HG02759 (cell line): ENCODE measurements at regions not wholly inside any gene's neighbourhood (a gene's known extent, or its start where the extent isn't known, plus 50 kb on each side); places are given as distances from the start of the nearest gene placed in this dataset.
"Not testable (repeated sequence)": the region's sequence is repeated elsewhere in the genome, so short reads cannot be mapped to it uniquely, and the experiment has no call there.

Experiments used
- ATAC-seq: cut with Tn5 transposase; IDR thresholded peaks from one replicate; pipeline ENCODE4 v1.9.1; 2021; ENCODE audit warnings: mild to moderate bottlenecking, moderate library complexity; ENCODE audit not compliant: unreplicated experiment

DNA sequence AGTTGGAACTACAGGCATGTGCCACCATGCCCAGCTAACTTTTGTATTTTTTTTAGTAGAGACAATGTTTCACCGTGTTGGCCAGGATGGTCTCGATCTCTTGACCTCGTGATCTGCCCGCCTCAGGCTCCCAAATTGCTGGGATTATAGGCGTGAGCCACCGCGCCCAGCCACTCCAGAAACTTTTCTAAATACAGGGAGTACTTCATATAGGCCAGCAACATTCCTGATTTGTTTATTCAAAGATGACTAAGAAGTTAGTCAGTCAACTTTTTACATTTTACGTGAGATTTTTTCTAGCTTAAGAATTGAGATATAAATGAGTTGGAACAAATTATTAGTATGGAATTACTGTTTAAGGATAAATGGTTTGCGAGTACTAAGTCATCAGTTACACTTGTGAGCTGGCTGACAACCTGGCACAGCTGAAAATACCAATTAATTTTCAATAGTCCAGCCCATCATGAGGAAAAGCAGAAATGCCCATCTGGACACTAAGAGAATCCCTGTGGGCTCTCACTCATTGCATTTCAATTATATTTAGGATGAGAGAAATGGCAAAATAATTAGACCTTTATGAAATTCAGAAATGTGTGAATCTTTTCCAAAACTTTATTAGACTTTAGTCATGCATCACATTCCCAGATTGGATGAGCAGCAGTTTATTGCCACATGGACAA lies 430.8 kb upstream of the SPATA31A3 start:
- ATAC-seq, result not testable (repeated sequence)

- ATAC-seq, result not testable (repeated sequence)
Measured at GRCh38 chr9:67418496-67419079, 426.2 kb upstream of the SPATA31A3 start.

DNA sequence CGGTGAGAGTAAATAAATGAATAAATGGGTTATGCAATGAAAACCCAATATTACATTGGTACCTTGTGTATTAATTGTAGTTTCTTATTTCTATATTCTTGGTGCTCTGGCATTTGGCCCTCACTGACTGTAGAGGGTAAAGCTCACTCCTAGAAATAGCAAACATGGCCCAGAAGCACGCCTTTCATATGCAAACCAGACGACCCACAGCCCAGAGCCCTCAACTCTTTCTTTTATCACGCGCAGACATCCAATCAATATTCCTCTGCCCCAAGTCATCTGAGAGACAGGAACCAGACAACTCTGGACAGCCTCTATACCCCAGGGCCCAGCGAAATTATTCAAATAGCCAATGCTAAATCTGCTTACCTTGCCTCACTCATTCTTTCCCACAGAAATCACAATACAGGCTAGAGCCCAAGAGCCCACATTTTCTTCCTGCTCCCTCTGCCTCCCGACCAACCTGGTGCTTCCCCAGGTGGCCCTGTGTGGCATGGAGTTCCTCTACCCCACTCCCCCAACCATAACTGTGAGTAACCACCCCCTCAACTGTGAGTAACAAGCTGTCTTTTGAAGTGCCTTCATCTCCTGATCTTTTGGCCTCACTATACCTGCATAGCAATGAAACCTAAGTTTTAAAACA lies 425.1 kb upstream of the SPATA31A3 start:
- not testable (repeated sequence) for ATAC-seq

DNA sequence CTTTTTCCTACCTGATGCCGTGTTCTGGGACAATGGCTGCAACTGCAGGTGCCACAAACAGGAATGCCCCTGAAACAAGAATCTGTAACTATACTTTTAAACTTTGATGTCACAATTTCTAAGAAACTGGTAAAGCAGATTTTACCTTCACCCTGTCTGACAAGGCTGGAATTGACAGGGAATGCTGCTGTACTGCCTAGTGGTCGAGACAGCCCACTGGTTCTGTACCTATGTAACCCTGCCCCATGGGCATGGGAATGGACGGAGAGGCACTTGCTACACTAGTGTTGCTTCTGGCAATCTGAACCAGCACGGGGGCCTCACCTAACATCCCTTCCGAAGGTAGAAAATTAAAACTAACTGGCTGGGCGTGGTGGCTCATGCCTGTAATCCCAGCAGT lies 424.3 kb upstream of the SPATA31A3 start:
- ATAC-seq, result not testable (repeated sequence)

DNA sequence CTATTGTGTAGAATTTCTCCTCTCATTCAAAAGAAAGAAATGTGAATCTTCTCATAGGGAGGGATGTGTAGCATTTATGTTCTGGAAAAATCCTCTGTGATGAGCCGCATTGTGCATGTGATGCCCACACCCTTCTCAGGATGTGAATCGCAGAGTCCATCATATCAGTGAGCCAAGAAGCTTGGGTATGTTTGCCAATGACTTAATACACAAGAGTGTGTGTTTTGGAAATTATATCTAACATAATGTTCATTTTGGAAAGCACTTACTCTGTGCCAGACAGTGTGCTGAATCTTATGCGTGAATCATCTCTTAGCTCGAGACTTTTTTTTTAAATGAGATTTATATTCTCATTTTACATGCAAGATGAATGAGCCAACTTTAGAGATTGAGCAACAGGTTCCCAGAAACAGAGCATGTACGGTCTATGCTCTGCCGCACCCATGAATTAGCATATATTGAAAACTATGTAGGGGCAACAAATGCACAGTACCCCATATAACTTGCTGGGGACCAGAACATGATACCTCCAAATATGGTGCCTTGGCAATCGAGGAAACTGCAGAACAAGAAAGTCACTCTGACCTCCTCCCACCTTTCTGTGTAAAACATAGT lies 418.4 kb upstream of the SPATA31A3 start:
- ATAC-seq, result not testable (repeated sequence)

- not testable (repeated sequence) for ATAC-seq
Measured at GRCh38 chr9:67403739-67404138, 411.4 kb upstream of the SPATA31A3 start.

DNA sequence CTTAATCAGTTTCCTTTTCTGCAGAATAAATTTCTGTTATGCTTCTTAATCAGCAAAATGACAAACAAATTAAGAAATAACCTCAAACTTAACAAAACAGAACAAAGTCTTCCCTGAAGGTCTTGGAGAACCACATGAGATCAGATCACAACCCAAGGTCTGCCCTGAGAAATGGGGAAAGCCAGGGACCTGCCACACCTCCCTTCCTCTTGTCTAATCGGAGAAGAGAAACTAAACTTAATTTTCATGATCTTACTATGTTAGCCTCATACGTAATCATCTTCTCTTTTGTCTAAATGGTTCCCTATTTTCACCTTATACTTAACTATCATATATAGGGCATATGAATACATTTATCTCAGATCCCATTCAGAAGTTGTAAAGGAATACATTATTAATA lies 405.4 kb upstream of the SPATA31A3 start:
- ATAC-seq, result not testable (repeated sequence)

GRCh38 chr9:67394782-67395181 lies 402.4 kb upstream of the SPATA31A3 start:
- ATAC-seq, result not testable (repeated sequence)

- not testable (repeated sequence) for ATAC-seq
Measured at GRCh38 chr9:67394038-67394437, 401.7 kb upstream of the SPATA31A3 start.

DNA sequence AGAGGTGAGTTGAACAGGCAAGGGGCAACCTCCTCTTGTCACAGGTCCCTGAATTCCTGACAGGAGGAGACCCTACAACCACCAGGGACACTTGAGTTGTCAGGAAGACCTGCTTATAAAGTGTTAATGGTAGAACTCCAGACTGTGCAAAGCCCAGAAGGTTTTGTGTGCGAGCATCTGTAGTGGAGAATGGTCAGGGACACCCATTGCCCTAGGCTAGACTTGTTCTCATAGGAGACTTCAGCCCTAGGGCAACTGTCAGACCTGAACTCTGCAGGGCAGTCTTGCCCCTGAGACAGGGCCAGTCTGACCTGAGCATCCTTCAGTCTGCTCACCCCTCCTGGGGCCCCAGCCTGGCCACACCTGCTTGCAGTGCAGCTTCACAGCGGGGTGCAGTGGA lies 377.3 kb upstream of the SPATA31A3 start:
- not testable (repeated sequence) for ATAC-seq

DNA sequence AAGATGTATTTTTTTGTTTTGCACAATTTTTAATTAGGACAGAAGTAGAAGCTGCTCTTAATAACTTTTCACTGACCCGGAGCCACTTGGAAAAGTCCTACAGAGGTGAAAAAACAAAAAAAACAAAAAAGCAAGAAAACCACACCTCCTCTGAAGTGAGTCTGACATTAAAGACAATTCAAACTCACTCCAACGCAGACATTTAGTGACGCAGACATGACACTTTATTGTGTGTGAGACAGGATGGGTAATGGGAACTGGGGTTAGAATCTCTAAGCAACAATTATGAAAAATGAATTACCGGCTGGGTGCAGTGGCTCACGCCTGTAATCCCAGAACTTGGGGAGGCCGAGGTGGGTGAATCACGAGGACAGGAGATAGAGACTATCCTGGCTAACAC lies 370.0 kb upstream of the SPATA31A3 start:
- ATAC-seq, result not testable (repeated sequence)

GRCh38 chr9:67353961-67354360 lies 361.6 kb upstream of the SPATA31A3 start:
- not testable (repeated sequence) for ATAC-seq

GRCh38 chr9:67349424-67349759 lies 357.0 kb upstream of the SPATA31A3 start:
- not testable (repeated sequence) for ATAC-seq

GRCh38 chr9:67348562-67349423 lies 356.4 kb upstream of the SPATA31A3 start:
- not testable (repeated sequence) for ATAC-seq

GRCh38 chr9:67348094-67348493 lies 355.7 kb upstream of the SPATA31A3 start:
- not testable (repeated sequence) for ATAC-seq

GRCh38 chr9:67339216-67339615 lies 346.9 kb upstream of the SPATA31A3 start:
- not testable (repeated sequence) for ATAC-seq

- ATAC-seq, result not testable (repeated sequence)
Measured at GRCh38 chr9:67338201-67338600, 345.9 kb upstream of the SPATA31A3 start.

GRCh38 chr9:67334727-67335572 lies 342.6 kb upstream of the SPATA31A3 start:
- not testable (repeated sequence) for ATAC-seq

- ATAC-seq, result not testable (repeated sequence)
Measured at GRCh38 chr9:67331634-67332033, 339.3 kb upstream of the SPATA31A3 start.

DNA sequence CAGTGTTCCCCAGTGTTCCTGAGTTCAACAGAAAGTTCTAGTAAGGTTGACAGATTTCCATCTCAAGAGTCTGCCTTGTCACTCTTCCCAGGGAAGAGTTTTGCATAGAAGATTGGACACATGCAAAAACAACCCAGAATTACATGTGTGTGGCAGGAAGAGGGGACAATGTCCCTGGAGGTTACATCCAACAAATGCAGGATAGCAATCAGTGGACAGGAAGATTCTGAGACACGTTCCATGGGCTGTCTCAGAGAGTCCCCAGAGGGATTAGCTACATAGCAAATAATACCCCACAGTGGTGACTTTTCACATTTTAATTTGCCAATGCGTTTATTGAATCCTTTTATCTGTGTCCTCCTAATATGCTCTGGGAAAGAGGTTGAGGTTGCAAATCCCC lies 321.1 kb upstream of the SPATA31A3 start:
- not testable (repeated sequence) for ATAC-seq
